Skeletal muscle satellite cell (primary cell): ENCODE measurements at regions not wholly inside any gene's neighbourhood (a gene's known extent, or its start where the extent isn't known, plus 50 kb on each side); places are given as distances from the start of the nearest gene placed in this dataset.

Source experiments
- H3K27me3 ChIP-seq: 2 replicates; pipeline ENCODE4 v1.7.0; 2013; ENCODE audit warnings: low read length; ENCODE audit not compliant: control insufficient read depth, insufficient read depth
- H3K36me3 ChIP-seq: 2 replicates; pipeline ENCODE4 v1.7.0; 2013; ENCODE audit warnings: mild to moderate bottlenecking, control low read depth, low read length; ENCODE audit not compliant: insufficient read depth
- H3K4me1 ChIP-seq: 2 replicates; pipeline ENCODE4 v1.7.0; 2013; ENCODE audit warnings: low read length; ENCODE audit not compliant: control insufficient read depth, insufficient read depth
- H3K4me2 ChIP-seq: 2 replicates; pipeline ENCODE4 v1.7.0; 2013; ENCODE audit warnings: mild to moderate bottlenecking, low read length
- H3K4me3 ChIP-seq: 2 replicates; pipeline ENCODE4 v1.7.0; 2013; ENCODE audit warnings: low read length
- H3K9ac ChIP-seq: 2 replicates; pipeline ENCODE4 v1.7.0; 2013; ENCODE audit warnings: mild to moderate bottlenecking, low read depth, low read length, moderate library complexity
- H3K9me3 ChIP-seq: replicated peaks from 2 replicates; pipeline ENCODE4 v1.7.0; 2013; ENCODE audit warnings: mild to moderate bottlenecking, control low read depth, low read length

- no peaks in the 10 kb centered on the region for H3K9me3 ChIP-seq
- no peaks in the 10 kb centered on the region for H3K36me3 ChIP-seq
- H3K9ac ChIP-seq = no peak overlapping the region
- no peak overlapping the region for H3K4me3 ChIP-seq
- peaks cover 12% of the 10 kb centered on the region for H3K4me1 ChIP-seq
- no peak overlapping the region for H3K4me2 ChIP-seq
- no peaks in the 10 kb centered on the region for H3K27me3 ChIP-seq
Measured at GRCh38 chr2:9101763-9102425, 98.4 kb upstream of the MBOAT2 start.

- Histone ChIP-seq H3K4me1 (peaks cover 19% of the 10 kb centered on the region), H3K4me3 (no peak overlapping the region), H3K27me3 (no peaks in the 10 kb centered on the region), H3K4me2 (no peak overlapping the region), H3K9me3 (no peaks in the 10 kb centered on the region), H3K9ac (no peak overlapping the region), H3K36me3 (no peaks in the 10 kb centered on the region)
Measured at GRCh38 chr2:9100080-9100876, 96.8 kb upstream of the MBOAT2 start.

GRCh38 chr2:9099341-9099751, 95.9 kb upstream of the MBOAT2 start:
- no peak overlapping the region for H3K4me3 ChIP-seq
- no peaks in the 10 kb centered on the region for H3K9me3 ChIP-seq
- H3K36me3 ChIP-seq = no peaks in the 10 kb centered on the region
- H3K9ac ChIP-seq = no peak overlapping the region
- peaks cover 20% of the 10 kb centered on the region for H3K4me1 ChIP-seq
- H3K4me2 ChIP-seq = peak overlapping the region; percentile 47
- H3K27me3 ChIP-seq = no peaks in the 10 kb centered on the region

- H3K4me3 ChIP-seq = no peak overlapping the region
- no peaks in the 10 kb centered on the region for H3K27me3 ChIP-seq
- H3K36me3 ChIP-seq = no peaks in the 10 kb centered on the region
- peaks cover 20% of the 10 kb centered on the region for H3K4me1 ChIP-seq
- no peak overlapping the region for H3K9ac ChIP-seq
- no peak overlapping the region for H3K4me2 ChIP-seq
- no peaks in the 10 kb centered on the region for H3K9me3 ChIP-seq
Measured at GRCh38 chr2:9097892-9098291, 94.4 kb upstream of the MBOAT2 start.

- H3K9me3 ChIP-seq = no peaks in the 10 kb centered on the region
- no peak overlapping the region for H3K9ac ChIP-seq
- no peaks in the 10 kb centered on the region for H3K36me3 ChIP-seq
- H3K4me2 ChIP-seq = no peak overlapping the region
- no peak overlapping the region for H3K4me3 ChIP-seq
- H3K27me3 ChIP-seq = no peaks in the 10 kb centered on the region
- H3K4me1 ChIP-seq = peaks cover 21% of the 10 kb centered on the region
Measured at GRCh38 chr2:9097239-9097638, 93.8 kb upstream of the MBOAT2 start.

GRCh38 chr2:9096761-9097160, 93.3 kb upstream of the MBOAT2 start:
- Histone ChIP-seq H3K9me3 (no peaks in the 10 kb centered on the region), H3K4me3 (no peak overlapping the region), H3K36me3 (no peaks in the 10 kb centered on the region), H3K4me1 (peaks cover 26% of the 10 kb centered on the region), H3K4me2 (no peak overlapping the region), H3K9ac (no peak overlapping the region), H3K27me3 (no peaks in the 10 kb centered on the region)

GRCh38 chr2:9095690-9096089, 92.2 kb upstream of the MBOAT2 start:
- H3K36me3 ChIP-seq = no peaks in the 10 kb centered on the region
- H3K4me3 ChIP-seq = no peak overlapping the region
- H3K9me3 ChIP-seq = no peaks in the 10 kb centered on the region
- no peaks in the 10 kb centered on the region for H3K27me3 ChIP-seq
- H3K4me1 ChIP-seq = peaks cover 29% of the 10 kb centered on the region
- peak overlapping the region; percentile 10 for H3K4me2 ChIP-seq
- no peak overlapping the region for H3K9ac ChIP-seq

GRCh38 chr2:9095226-9095625, 91.7 kb upstream of the MBOAT2 start:
- Histone ChIP-seq H3K9ac (no peak overlapping the region), H3K4me1 (peaks cover 29% of the 10 kb centered on the region), H3K4me2 (no peak overlapping the region), H3K4me3 (no peak overlapping the region), H3K36me3 (no peaks in the 10 kb centered on the region), H3K27me3 (no peaks in the 10 kb centered on the region), H3K9me3 (no peaks in the 10 kb centered on the region)

GRCh38 chr2:9094117-9094516, 90.6 kb upstream of the MBOAT2 start:
- Histone ChIP-seq H3K27me3 (no peaks in the 10 kb centered on the region), H3K4me3 (no peak overlapping the region), H3K9ac (no peak overlapping the region), H3K4me1 (peaks cover 27% of the 10 kb centered on the region), H3K9me3 (no peaks in the 10 kb centered on the region), H3K4me2 (no peak overlapping the region), H3K36me3 (no peaks in the 10 kb centered on the region)

- H3K9ac ChIP-seq = no peak overlapping the region
- no peaks in the 10 kb centered on the region for H3K9me3 ChIP-seq
- no peak overlapping the region for H3K4me3 ChIP-seq
- H3K4me2 ChIP-seq = no peak overlapping the region
- no peaks in the 10 kb centered on the region for H3K27me3 ChIP-seq
- H3K4me1 ChIP-seq = peaks cover 21% of the 10 kb centered on the region
- no peaks in the 10 kb centered on the region for H3K36me3 ChIP-seq
Measured at GRCh38 chr2:9093324-9093723, 89.8 kb upstream of the MBOAT2 start.

GRCh38 chr2:9092383-9093282, 89.1 kb upstream of the MBOAT2 start:
- no peaks in the 10 kb centered on the region for H3K9me3 ChIP-seq
- no peaks in the 10 kb centered on the region for H3K36me3 ChIP-seq
- H3K27me3 ChIP-seq = no peaks in the 10 kb centered on the region
- peaks cover 27% of the 10 kb centered on the region for H3K4me1 ChIP-seq
- H3K4me2 ChIP-seq = no peak overlapping the region
- no peak overlapping the region for H3K4me3 ChIP-seq
- H3K9ac ChIP-seq = no peak overlapping the region
